AML-193 (cell line): ENCODE measurements at regions not wholly inside any gene's neighbourhood (a gene's known extent, or its start where the extent isn't known, plus 50 kb on each side); places are given as distances from the start of the nearest gene placed in this dataset.

Experiments
- DNase-seq, 2 experiments: peaks; one replicate each; lab custom pipeline; 2025; lab: John Stamatoyannopoulos, UW

- DNase-seq = no peak
Observed at GRCh38 chr2:234438305-234438977, 58.4 kb downstream of the ARL4C start.

- no peak for DNase-seq
Observed at GRCh38 chr2:234437642-234438304, 59.1 kb downstream of the ARL4C start.

GRCh38 chr2:234436482-234436837 is 60.4 kb downstream of the ARL4C start:
- no peak for DNase-seq

GRCh38 chr2:234435836-234436481 is 60.9 kb downstream of the ARL4C start:
- DNase-seq = no peak

GRCh38 chr2:234433201-234433600 is 63.7 kb downstream of the ARL4C start:
- DNase-seq = no peak

GRCh38 chr2:234430871-234431270 is 66.0 kb downstream of the ARL4C start:
- no peak for DNase-seq

GRCh38 chr2:234429265-234429664 is 67.6 kb downstream of the ARL4C start:
- no peak for DNase-seq

GRCh38 chr2:234427081-234428061 is 69.5 kb downstream of the ARL4C start:
- DNase-seq = no peak

GRCh38 chr2:234426616-234427015 is 70.3 kb downstream of the ARL4C start:
- DNase-seq = no peak

- DNase-seq = no peak
Observed at GRCh38 chr2:234425639-234426603, 71.0 kb downstream of the ARL4C start.

GRCh38 chr2:234423884-234424283 is 73.0 kb downstream of the ARL4C start:
- no peak for DNase-seq

- DNase-seq = no peak
Observed at GRCh38 chr2:234422981-234423431, 73.9 kb downstream of the ARL4C start.

- DNase-seq = no peak
Observed at GRCh38 chr2:234422273-234422732, 74.6 kb downstream of the ARL4C start.

- DNase-seq = no peak
Observed at GRCh38 chr2:234420408-234420807, 76.5 kb downstream of the ARL4C start.

GRCh38 chr2:234419726-234420125 is 77.2 kb downstream of the ARL4C start:
- DNase-seq = no peak

- no peak for DNase-seq
Observed at GRCh38 chr2:234415706-234416105, 81.2 kb downstream of the ARL4C start.

- DNase-seq = no peak
Observed at GRCh38 chr2:234414596-234414995, 82.3 kb downstream of the ARL4C start.

GRCh38 chr2:234412726-234413125 is 84.2 kb downstream of the ARL4C start:
- DNase-seq = no peak

- no peak for DNase-seq
Observed at GRCh38 chr2:234411793-234412192, 85.1 kb downstream of the ARL4C start.

GRCh38 chr2:234410526-234410925 is 86.4 kb downstream of the ARL4C start:
- DNase-seq = no peak

- no peak for DNase-seq
Observed at GRCh38 chr2:234409590-234409989, 87.3 kb downstream of the ARL4C start.
